NT2/D1 (cell line): ENCODE measurements at regions not wholly inside any gene's neighbourhood (a gene's known extent, or its start where the extent isn't known, plus 50 kb on each side); places are given as distances from the start of the nearest gene placed in this dataset.

Experiments used
- DNase-seq: peaks from one replicate; pipeline ENCODE4 v3.0.0-alpha.2; 2011; ENCODE audit warnings: low read depth, low spot score
- H3K27me3 ChIP-seq: 2 replicates; pipeline ENCODE4 v1.6.0; 2011; ENCODE audit warnings: mild to moderate bottlenecking; ENCODE audit not compliant: insufficient read length, insufficient read depth
- H3K36me3 ChIP-seq: 2 replicates; pipeline ENCODE4 v1.6.1; 2011; ENCODE audit warnings: mild to moderate bottlenecking, low read length, mixed read lengths; ENCODE audit not compliant: insufficient read depth, insufficient read length
- H3K4me1 ChIP-seq: 2 replicates; pipeline ENCODE4 v1.5.1; 2011; ENCODE audit not compliant: insufficient read depth, insufficient read length
- H3K4me3 ChIP-seq: 2 replicates; pipeline ENCODE4 v1.5.1; 2011; ENCODE audit warnings: low read depth; ENCODE audit not compliant: insufficient read length
- H3K9ac ChIP-seq: 2 replicates; pipeline ENCODE4 v1.6.0; 2011; ENCODE audit warnings: low read depth; ENCODE audit not compliant: insufficient read length
- H3K9me3 ChIP-seq: 2 replicates; pipeline ENCODE4 v1.5.1; 2011; ENCODE audit warnings: mild to moderate bottlenecking, low read length; ENCODE audit not compliant: insufficient read depth
- SUZ12 ChIP-seq: IDR thresholded peaks from 2 replicates; pipeline ENCODE4 v1.6.1; 2011; ENCODE audit not compliant: insufficient read length, insufficient read depth; ENCODE audit errors: extremely low read depth
- YY1 ChIP-seq: IDR thresholded peaks from 2 replicates; pipeline ENCODE4 v1.6.1; 2011; ENCODE audit not compliant: insufficient read length, insufficient read depth
- ZNF274 ChIP-seq: IDR thresholded peaks from 2 replicates; pipeline ENCODE4 v1.6.1; 2011; ENCODE audit warnings: mild to moderate bottlenecking, low read depth, low read length

- Histone ChIP-seq H3K4me3 (no peak overlapping the region), H3K9ac (no peak overlapping the region), H3K4me1 (peaks cover 11% of the 10 kb centered on the region), H3K27me3 (peaks cover 2% of the 10 kb centered on the region), H3K36me3 (no peaks in the 10 kb centered on the region), H3K9me3 (peaks cover 22% of the 10 kb centered on the region)
- DNase-seq: no peak
- TF ChIP-seq YY1 (no peak), SUZ12 (no peak), ZNF274 (no peak)
These were observed 63.1 kb downstream of the FZD10 start for GRCh38 chr12:130225347-130225746.

GRCh38 chr12:130226126-130226525 lies 63.9 kb downstream of the FZD10 start:
- Histone ChIP-seq H3K9ac (no peak overlapping the region), H3K4me1 (peaks cover 7% of the 10 kb centered on the region), H3K9me3 (peaks cover 30% of the 10 kb centered on the region), H3K27me3 (peaks cover 2% of the 10 kb centered on the region), H3K36me3 (no peaks in the 10 kb centered on the region), H3K4me3 (no peak overlapping the region)
- no peak for DNase-seq
- TF ChIP-seq YY1 (no peak), SUZ12 (no peak), ZNF274 (no peak)

GRCh38 chr12:130226771-130227170 lies 64.5 kb downstream of the FZD10 start:
- no peak for DNase-seq
- peaks cover 7% of the 10 kb centered on the region for H3K4me1 ChIP-seq
- H3K27me3 ChIP-seq: peaks cover 2% of the 10 kb centered on the region
- H3K36me3 ChIP-seq: no peaks in the 10 kb centered on the region
- no peak overlapping the region for H3K9ac ChIP-seq
- no peak overlapping the region for H3K4me3 ChIP-seq
- H3K9me3 ChIP-seq: peaks cover 36% of the 10 kb centered on the region
- TF ChIP-seq SUZ12: no peak
- TF ChIP-seq ZNF274: no peak
- TF ChIP-seq YY1: no peak

- H3K9ac ChIP-seq: no peak overlapping the region
- DNase-seq: no peak
- no peaks in the 10 kb centered on the region for H3K36me3 ChIP-seq
- no peak for TF ChIP-seq SUZ12
- no peak for TF ChIP-seq YY1
- no peak for TF ChIP-seq ZNF274
- peaks cover 7% of the 10 kb centered on the region for H3K4me1 ChIP-seq
- H3K4me3 ChIP-seq: no peak overlapping the region
- no peaks in the 10 kb centered on the region for H3K27me3 ChIP-seq
- peaks cover 39% of the 10 kb centered on the region for H3K9me3 ChIP-seq
These were observed 65.4 kb downstream of the FZD10 start for GRCh38 chr12:130227641-130228040.

- TF ChIP-seq SUZ12 (no peak), YY1 (no peak), ZNF274 (no peak)
- no peaks in the 10 kb centered on the region for H3K4me1 ChIP-seq
- DNase-seq: no peak
- no peaks in the 10 kb centered on the region for H3K36me3 ChIP-seq
- H3K9me3 ChIP-seq: peaks cover 8% of the 10 kb centered on the region; the same call in 1 of the 2 replicates
- H3K9ac ChIP-seq: no peak overlapping the region
- peaks cover 31% of the 10 kb centered on the region for H3K27me3 ChIP-seq
- H3K4me3 ChIP-seq: no peak overlapping the region
These were observed 74.2 kb downstream of the FZD10 start for GRCh38 chr12:130236446-130236845.

GRCh38 chr12:130240831-130241590 lies 78.7 kb downstream of the FZD10 start:
- Histone ChIP-seq H3K27me3 (peaks cover 31% of the 10 kb centered on the region), H3K9me3 (no peaks in the 10 kb centered on the region), H3K9ac (no peak overlapping the region), H3K4me1 (no peaks in the 10 kb centered on the region), H3K36me3 (no peaks in the 10 kb centered on the region), H3K4me3 (no peak overlapping the region)
- TF ChIP-seq YY1: no peak
- no peak for TF ChIP-seq ZNF274
- TF ChIP-seq SUZ12: no peak
- no peak for DNase-seq

- Histone ChIP-seq H3K4me1 (no peaks in the 10 kb centered on the region), H3K36me3 (no peaks in the 10 kb centered on the region), H3K27me3 (peaks cover 17% of the 10 kb centered on the region), H3K4me3 (no peak overlapping the region), H3K9me3 (no peaks in the 10 kb centered on the region), H3K9ac (no peak overlapping the region)
- no peak for DNase-seq
- TF ChIP-seq SUZ12 (no peak), YY1 (no peak), ZNF274 (no peak)
These were observed 80.2 kb downstream of the FZD10 start for GRCh38 chr12:130242506-130242905.

GRCh38 chr12:130245251-130245650 lies 83.0 kb downstream of the FZD10 start:
- DNase-seq: no peak
- TF ChIP-seq ZNF274: no peak
- TF ChIP-seq YY1: no peak
- TF ChIP-seq SUZ12: no peak
- peaks cover 6% of the 10 kb centered on the region; the same call in 1 of the 2 replicates for H3K9me3 ChIP-seq

More at GRCh38 chr12:130245251-130245650, 83.0 kb downstream of the FZD10 start:
- peaks cover 13% of the 10 kb centered on the region for H3K27me3 ChIP-seq
- H3K4me1 ChIP-seq: no peaks in the 10 kb centered on the region
- H3K9ac ChIP-seq: no peak overlapping the region
- H3K4me3 ChIP-seq: no peak overlapping the region
- H3K36me3 ChIP-seq: no peaks in the 10 kb centered on the region
